ENCODE measurements at regions not wholly inside any gene's neighbourhood (a gene's known extent, or its start where the extent isn't known, plus 50 kb on each side); places are given as distances from the start of the nearest gene placed in this dataset.

GRCh38 chr9:126020836-126021235, 273.7 kb downstream of the PBX3 start (continued):
- TF ChIP-seq CTCF (conservative IDR thresholded peaks at IDR 0.05; ENCODE audit: low read depth in 2 of 2), result no peak
- no peak for TF ChIP-seq EZH2 (IDR thresholded peaks at IDR 0.05; ENCODE audit: low read depth, unreplicated experiment)
- no peak for TF ChIP-seq EZH2phosphoT487 (IDR thresholded peaks at IDR 0.05; ENCODE audit: unreplicated experiment)
- no peak for TF ChIP-seq STAT1 (IDR thresholded peaks at IDR 0.05; ENCODE audit: unreplicated experiment)
- TF ChIP-seq CREB1 (CRISPR knock-in tag; IDR thresholded peaks at IDR 0.05; ENCODE audit: low read depth), result no peak
- no peak for TF ChIP-seq NANOG (IDR thresholded peaks at IDR 0.05; ENCODE audit: borderline replicate concordance)

GRCh38 chr9:126023962-126024361, 276.8 kb downstream of the PBX3 start:
- Histone ChIP-seq H2AFZ (no peak overlapping the region), H3K4me3 (no peak overlapping the region), H3K27me3 (ENCODE audit: insufficient read depth) (no peaks in the 10 kb centered on the region), H3F3A (replicated peaks; ENCODE audit: low read depth) (no peaks in the 10 kb centered on the region), H3K27ac (ENCODE audit: low read depth) (no peak overlapping the region), H3K36me3 (ENCODE audit: insufficient read depth) (no peaks in the 10 kb centered on the region), H3K4me2 (no peak overlapping the region), H3K9me2 (ENCODE audit: insufficient read depth) (no peaks in the 10 kb centered on the region), H3K79me2 (replicated peaks; ENCODE audit: insufficient read depth) (no peaks in the 10 kb centered on the region), H4K20me1 (replicated peaks; ENCODE audit: insufficient read depth) (no peaks in the 10 kb centered on the region), H3K4me1 (ENCODE audit: insufficient read depth) (no peaks in the 10 kb centered on the region)
- ATAC-seq, result no peak
- DNase-seq (ENCODE audit: low spot score), result no peak
- Mint-ChIP-seq H3K4me1 (no peaks in the 10 kb centered on the region; the same call in 2 of the 3 replicates), H3K4me3 (no peak overlapping the region), H3K36me3 (ENCODE audit: low read depth) (no peaks in the 10 kb centered on the region), H3K27me3 (ENCODE audit: insufficient read depth, low read depth, poor library complexity) (peaks cover 12% of the 10 kb centered on the region), H3K9me3 (peaks cover 2% of the 10 kb centered on the region; the same call in 2 of the 3 replicates), H3K27ac (no peak overlapping the region)
- TF ChIP-seq CTCF (conservative IDR thresholded peaks at IDR 0.05; ENCODE audit: low read depth in 2 of 2) (no peak), ZNF114 (CRISPR knock-in tag; IDR thresholded peaks at IDR 0.05) (no peak), EZH2 (IDR thresholded peaks at IDR 0.05; ENCODE audit: low read depth, unreplicated experiment) (no peak), CREB1 (CRISPR knock-in tag; IDR thresholded peaks at IDR 0.05; ENCODE audit: low read depth) (no peak), NANOG (IDR thresholded peaks at IDR 0.05; ENCODE audit: borderline replicate concordance) (no peak), ETS1 (IDR thresholded peaks at IDR 0.05) (no peak), REST (IDR thresholded peaks at IDR 0.05; ENCODE audit: unreplicated experiment) (no peak), JUNB (IDR thresholded peaks at IDR 0.05; ENCODE audit: unreplicated experiment) (no peak), ZNF331 (CRISPR knock-in tag; IDR thresholded peaks at IDR 0.05; ENCODE audit: low read depth) (no peak), STAT1 (IDR thresholded peaks at IDR 0.05; ENCODE audit: unreplicated experiment) (no peak), POLR2AphosphoS5 (IDR thresholded peaks at IDR 0.05; ENCODE audit: low read depth) (no peak)

All from GM23338 (cell line).